ENCODE measurements at regions not wholly inside any gene's neighbourhood (a gene's known extent, or its start where the extent isn't known, plus 50 kb on each side); places are given as distances from the start of the nearest gene placed in this dataset.

DNA sequence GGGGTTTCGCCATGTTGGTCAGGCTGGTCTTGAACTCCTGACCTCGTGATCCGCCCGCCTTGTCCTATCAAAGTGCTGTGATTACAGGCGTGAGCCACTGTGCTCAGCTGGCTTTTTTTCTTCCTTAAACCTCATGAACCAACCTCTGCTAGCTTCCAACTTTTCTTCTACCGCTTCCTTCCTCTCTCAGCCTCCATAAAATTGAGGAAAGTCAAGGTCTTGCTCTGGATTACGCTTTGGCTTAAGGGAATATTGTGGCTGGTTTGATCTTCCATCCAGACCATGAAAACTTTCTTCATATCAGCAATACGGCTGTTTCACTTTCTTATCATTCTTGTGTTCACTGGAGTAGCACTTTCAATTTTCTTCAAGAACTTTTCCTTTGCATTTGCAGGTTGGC is 57.5 kb upstream of the SDK2 start:
- no peak overlapping the region for H3K27ac ChIP-seq
- no peaks in the 10 kb centered on the region for H3K36me3 ChIP-seq
- H3K4me3 ChIP-seq = no peak overlapping the region
- intact Hi-C loops (cut with DNase I) = no loop called here
- no peaks in the 10 kb centered on the region for H3K9me3 ChIP-seq
- no peaks in the 10 kb centered on the region for H3K4me1 ChIP-seq
- DNase-seq (no peak), ATAC-seq (no peak)
- TF ChIP-seq, protein P1, sequence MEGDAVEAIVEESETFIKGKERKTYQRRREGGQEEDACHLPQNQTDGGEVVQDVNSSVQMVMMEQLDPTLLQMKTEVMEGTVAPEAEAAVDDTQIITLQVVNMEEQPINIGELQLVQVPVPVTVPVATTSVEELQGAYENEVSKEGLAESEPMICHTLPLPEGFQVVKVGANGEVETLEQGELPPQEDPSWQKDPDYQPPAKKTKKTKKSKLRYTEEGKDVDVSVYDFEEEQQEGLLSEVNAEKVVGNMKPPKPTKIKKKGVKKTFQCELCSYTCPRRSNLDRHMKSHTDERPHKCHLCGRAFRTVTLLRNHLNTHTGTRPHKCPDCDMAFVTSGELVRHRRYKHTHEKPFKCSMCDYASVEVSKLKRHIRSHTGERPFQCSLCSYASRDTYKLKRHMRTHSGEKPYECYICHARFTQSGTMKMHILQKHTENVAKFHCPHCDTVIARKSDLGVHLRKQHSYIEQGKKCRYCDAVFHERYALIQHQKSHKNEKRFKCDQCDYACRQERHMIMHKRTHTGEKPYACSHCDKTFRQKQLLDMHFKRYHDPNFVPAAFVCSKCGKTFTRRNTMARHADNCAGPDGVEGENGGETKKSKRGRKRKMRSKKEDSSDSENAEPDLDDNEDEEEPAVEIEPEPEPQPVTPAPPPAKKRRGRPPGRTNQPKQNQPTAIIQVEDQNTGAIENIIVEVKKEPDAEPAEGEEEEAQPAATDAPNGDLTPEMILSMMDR (IDR thresholded peaks at IDR 0.05) = no peak
- H3K27me3 ChIP-seq = peaks cover 0 to 7% of the 10 kb centered on the region in 2 donors

DNA sequence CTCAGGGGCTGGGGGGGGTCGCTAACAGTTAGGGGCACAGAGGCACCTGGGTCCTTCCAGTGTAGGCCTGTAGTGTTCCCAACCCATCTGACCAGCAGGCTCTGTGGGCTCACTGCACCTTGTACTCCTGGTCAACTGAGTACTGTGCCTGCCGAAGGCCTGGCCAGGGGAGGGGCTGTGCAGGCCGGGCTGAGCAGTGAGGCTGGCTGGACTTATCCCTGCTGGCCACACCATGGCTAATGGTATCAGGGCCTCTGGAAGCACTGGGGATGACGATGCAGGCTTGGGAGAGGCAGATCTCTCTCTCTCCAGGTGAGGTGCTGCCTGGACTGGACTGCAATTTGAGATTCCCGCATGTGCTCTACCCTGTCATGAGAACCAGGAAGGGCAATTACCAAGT is 58.9 kb upstream of the SDK2 start:
- DNase-seq (no peak), ATAC-seq (no peak)
- intact Hi-C loops (cut with DNase I) = no loop called here
- Histone ChIP-seq H3K4me3 (no peak overlapping the region), H3K27me3 (peaks cover 0 to 16% of the 10 kb centered on the region in 2 donors), H3K27ac (no peak overlapping the region), H3K4me1 (no peaks in the 10 kb centered on the region), H3K9me3 (peaks cover 0 to 4% of the 10 kb centered on the region in 2 donors), H3K36me3 (no peaks in the 10 kb centered on the region)
- TF ChIP-seq, protein P1 (IDR thresholded peaks at IDR 0.05) = no peak

DNA sequence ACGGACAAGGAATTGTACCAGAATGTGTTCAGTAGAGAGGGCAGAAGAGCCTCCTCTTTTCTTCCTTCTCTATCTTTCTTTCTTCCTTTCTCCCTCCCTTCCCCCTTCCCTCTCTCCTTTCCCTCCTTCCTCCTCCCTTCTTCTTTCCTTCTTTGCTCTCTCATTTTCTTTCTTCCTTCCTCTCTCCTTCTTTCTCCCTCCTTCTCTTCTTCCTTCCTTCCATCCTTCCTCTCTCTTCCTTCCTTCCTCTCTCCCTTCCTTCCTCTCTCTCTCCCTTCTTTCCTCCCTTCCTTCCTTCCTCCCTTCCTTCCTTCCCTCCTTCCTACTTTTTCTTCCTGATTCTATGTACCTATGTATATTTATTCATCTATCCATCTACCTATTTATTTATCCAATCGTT is 59.7 kb upstream of the SDK2 start:
- no peak for DNase-seq
- Histone ChIP-seq H3K36me3 (no peaks in the 10 kb centered on the region), H3K9me3 (peaks cover 0 to 4% of the 10 kb centered on the region in 2 donors), H3K4me1 (no peaks in the 10 kb centered on the region), H3K27me3 (peaks cover 0 to 22% of the 10 kb centered on the region in 2 donors), H3K27ac (no peak overlapping the region), H3K4me3 (no peak overlapping the region)
- intact Hi-C loops (cut with DNase I) = no loop called here
- ATAC-seq = no peak
- TF ChIP-seq, protein P1 (IDR thresholded peaks at IDR 0.05) = no peak

DNA sequence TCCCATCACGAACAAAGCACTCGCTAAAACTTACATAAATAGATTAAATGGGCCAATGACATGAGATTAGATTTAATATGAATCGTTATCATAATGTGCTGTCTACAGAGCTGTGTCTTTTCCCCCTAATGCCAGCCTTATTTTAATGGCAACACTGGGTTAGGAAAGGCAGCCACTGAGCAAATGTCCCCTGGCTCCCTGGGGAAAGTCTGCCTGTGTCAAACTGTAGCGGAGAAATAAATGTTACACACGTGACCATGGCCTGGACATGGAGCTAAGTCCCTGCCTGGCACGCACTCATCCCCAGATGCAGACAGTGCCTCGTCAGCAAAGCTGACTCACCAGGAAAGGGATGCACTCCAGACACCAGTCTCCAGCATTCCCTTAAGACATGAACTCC is 61.3 kb upstream of the SDK2 start:
- ATAC-seq (peak; percentile 71), DNase-seq (peak in 2 of 4 donors; percentile 31 to 55)
- peaks cover 0 to 4% of the 10 kb centered on the region in 2 donors for H3K9me3 ChIP-seq
- peaks cover 0 to 34% of the 10 kb centered on the region in 2 donors for H3K27me3 ChIP-seq
- H3K27ac ChIP-seq = no peak overlapping the region
- TF ChIP-seq, protein P1 (IDR thresholded peaks at IDR 0.05) = no peak
- intact Hi-C loops (cut with DNase I) = loop anchor here in 1 of 2 donors (5.0 kb wide), 1 partner anchor 278 kb away; no protein-coding TSS in a partner anchor
- no peaks in the 10 kb centered on the region for H3K36me3 ChIP-seq
- H3K4me3 ChIP-seq = no peak overlapping the region
- H3K4me1 ChIP-seq = peaks cover 0 to 6% of the 10 kb centered on the region in 2 donors

DNA sequence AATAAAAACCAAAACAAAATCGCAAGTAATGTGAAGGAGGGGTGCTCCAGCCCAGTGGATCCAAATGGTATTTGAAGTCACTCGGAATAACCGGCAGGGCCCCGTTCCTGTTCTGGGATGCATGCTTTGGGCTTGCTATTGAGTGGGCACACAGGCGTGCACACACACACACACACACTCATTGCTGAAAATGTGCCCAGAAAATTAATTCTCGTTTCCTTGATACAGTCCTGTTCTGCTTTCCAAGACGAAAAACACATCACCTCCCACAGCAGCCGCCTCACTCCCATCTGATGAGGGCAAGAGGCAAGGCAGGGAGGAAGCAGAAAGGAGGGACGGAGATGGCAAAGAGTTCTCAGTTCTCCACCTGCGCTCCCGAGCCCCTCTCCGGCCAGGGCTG is 62.2 kb upstream of the SDK2 start:
- intact Hi-C loops (cut with DNase I) = loop anchor here in 1 of 2 donors (5.0 kb wide), 1 partner anchor 279 kb away; no protein-coding TSS in a partner anchor
- no peak for ATAC-seq
- TF ChIP-seq, protein P1 (IDR thresholded peaks at IDR 0.05) = no peak

More for the DNA sequence above, 62.2 kb upstream of the SDK2 start:
- H3K4me3 ChIP-seq = no peak overlapping the region
- H3K36me3 ChIP-seq = no peaks in the 10 kb centered on the region
- peaks cover 0 to 6% of the 10 kb centered on the region in 2 donors for H3K4me1 ChIP-seq
- DNase-seq = no peak
- H3K27me3 ChIP-seq = peaks cover 0 to 35% of the 10 kb centered on the region in 2 donors
- no peak overlapping the region for H3K27ac ChIP-seq
- H3K9me3 ChIP-seq = peaks cover 0 to 4% of the 10 kb centered on the region in 2 donors

Data from left lung (tissue), 4 donors.